GM23338 (cell line): ENCODE measurements at regions not wholly inside any gene's neighbourhood (a gene's known extent, or its start where the extent isn't known, plus 50 kb on each side); places are given as distances from the start of the nearest gene placed in this dataset.

Experiments used
- CREB1 ChIP-seq: fragments of 250-450 bp; sonication (Bioruptor Pico); IDR thresholded peaks from 2 replicates; pipeline ENCODE4 v1.5.0; 2020; ENCODE audit warnings: low read depth, mild to moderate bottlenecking, moderate library complexity
- CTCF ChIP-seq, 2 experiments: fragments of 200-600 bp in 1 of 2; sonication (generic) in 1 of 2; conservative IDR thresholded peaks; 2 replicates each; pipeline versions ENCODE4 v1.5.1 to v1.6.1; 2016 to 2017; ENCODE audit warnings: antibody characterized with exemption in 2 of 2, low read depth in 2 of 2, mild to moderate bottlenecking in 2 of 2, moderate library complexity in 1 of 2
- ETS1 ChIP-seq: IDR thresholded peaks from 2 replicates; pipeline ENCODE4 v1.6.1; 2016; ENCODE audit warnings: antibody characterized with exemption
- EZH2 ChIP-seq: fragments of 200-600 bp; sonication (generic); IDR thresholded peaks from one replicate; pipeline ENCODE4 v1.8.0; 2017; ENCODE audit warnings: antibody characterized with exemption, mild to moderate bottlenecking, low read depth; ENCODE audit not compliant: unreplicated experiment
- EZH2phosphoT487 ChIP-seq: fragments of 200-600 bp; sonication (generic); IDR thresholded peaks from one replicate; pipeline ENCODE4 v1.8.1; 2018; ENCODE audit warnings: antibody characterized with exemption; ENCODE audit not compliant: unreplicated experiment
- JUNB ChIP-seq: IDR thresholded peaks from one replicate; pipeline ENCODE4 v1.6.1; 2016; ENCODE audit warnings: antibody characterized with exemption; ENCODE audit not compliant: unreplicated experiment
- NANOG ChIP-seq: IDR thresholded peaks from 2 replicates; pipeline ENCODE4 v1.6.1; 2016; ENCODE audit warnings: antibody characterized with exemption, borderline replicate concordance
- POLR2AphosphoS5 ChIP-seq: IDR thresholded peaks from 2 replicates; pipeline ENCODE4 v1.6.1; 2016; ENCODE audit warnings: antibody characterized with exemption, low read depth
- REST ChIP-seq: IDR thresholded peaks from one replicate; pipeline ENCODE4 v1.6.1; 2018; ENCODE audit warnings: antibody characterized with exemption; ENCODE audit not compliant: unreplicated experiment
- STAT1 ChIP-seq: IDR thresholded peaks from one replicate; pipeline ENCODE4 v1.6.1; 2016; ENCODE audit warnings: antibody characterized with exemption; ENCODE audit not compliant: unreplicated experiment
- ZNF114 ChIP-seq: fragments of 250-450 bp; sonication (Bioruptor Pico); IDR thresholded peaks from 2 replicates; pipeline ENCODE4 v1.5.0; 2020; ENCODE audit warnings: mild to moderate bottlenecking, moderate library complexity
- ZNF462 ChIP-seq: fragments of 250-450 bp; sonication (Bioruptor Pico); IDR thresholded peaks from 2 replicates; pipeline ENCODE4 v1.5.0; 2020; ENCODE audit warnings: mild to moderate bottlenecking, moderate library complexity

GRCh38 chr3:178393146-178393545 lies 143.1 kb upstream of the KCNMB2 start:
- TF ChIP-seq CTCF (conservative IDR thresholded peaks at IDR 0.05; ENCODE audit: low read depth in 2 of 2) = no peak
- TF ChIP-seq EZH2 = no peak
- TF ChIP-seq POLR2AphosphoS5 = no peak
- TF ChIP-seq EZH2phosphoT487 = no peak
- no peak for TF ChIP-seq ZNF114 (CRISPR knock-in tag)
- no peak for TF ChIP-seq CREB1
- TF ChIP-seq REST = no peak
- no peak for TF ChIP-seq JUNB
- TF ChIP-seq STAT1 = no peak
- no peak for TF ChIP-seq NANOG
- no peak for TF ChIP-seq ETS1
- TF ChIP-seq ZNF462 = no peak
